SH-SY5Y (cell line): ENCODE measurements at regions not wholly inside any gene's neighbourhood (a gene's known extent, or its start where the extent isn't known, plus 50 kb on each side); places are given as distances from the start of the nearest gene placed in this dataset.

Experiments
- GATA2 ChIP-seq: IDR thresholded peaks from 2 replicates; pipeline ENCODE4 v1.6.1; 2011; ENCODE audit warnings: mild to moderate bottlenecking, low read depth, low read length
- GATA3 ChIP-seq: IDR thresholded peaks from 2 replicates; pipeline ENCODE4 v1.6.1; 2011; ENCODE audit warnings: low read depth, mild to moderate bottlenecking, low read length, moderate library complexity

DNA sequence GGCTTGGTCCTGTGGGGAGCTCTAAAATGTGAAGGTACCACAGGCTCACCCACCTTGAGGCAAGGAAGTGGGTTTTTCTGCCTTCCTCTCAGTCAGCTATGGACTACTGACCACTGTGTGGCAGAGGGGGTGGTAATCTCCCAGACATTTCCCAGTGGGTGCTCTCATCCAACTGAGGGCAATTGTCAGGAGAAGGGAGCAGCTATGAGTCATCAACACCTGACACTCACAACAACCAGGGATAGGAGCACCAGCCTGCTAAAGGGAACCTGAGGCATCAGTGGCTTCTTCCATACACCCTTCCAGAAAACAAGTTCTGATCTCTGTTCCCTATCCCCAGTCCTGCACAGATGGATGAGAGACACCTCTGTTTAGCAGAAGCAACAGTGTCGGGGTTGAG, 468.8 kb downstream of the BCOR start:
- TF ChIP-seq GATA2, result no peak
- no peak for TF ChIP-seq GATA3

DNA sequence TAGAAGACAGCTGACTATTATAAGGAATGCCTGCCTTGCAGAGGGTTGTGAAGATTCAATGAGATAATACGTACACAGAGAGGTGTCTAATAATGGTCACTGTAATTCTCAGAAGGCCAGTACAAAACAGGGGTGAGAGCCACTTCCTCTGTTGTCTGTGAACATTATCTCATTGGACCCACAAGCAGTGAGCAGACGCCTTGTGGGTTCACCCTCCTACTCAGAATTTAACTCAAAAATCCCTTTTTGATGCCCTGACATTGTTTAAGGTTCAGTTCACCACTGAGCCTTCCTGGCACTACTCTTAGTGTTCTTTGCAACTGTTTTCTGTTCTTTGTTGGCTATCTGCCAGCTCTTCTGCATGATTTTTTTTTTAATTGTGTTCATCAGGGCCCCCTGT, 467.4 kb downstream of the BCOR start:
- TF ChIP-seq GATA2, result no peak
- TF ChIP-seq GATA3, result no peak

DNA sequence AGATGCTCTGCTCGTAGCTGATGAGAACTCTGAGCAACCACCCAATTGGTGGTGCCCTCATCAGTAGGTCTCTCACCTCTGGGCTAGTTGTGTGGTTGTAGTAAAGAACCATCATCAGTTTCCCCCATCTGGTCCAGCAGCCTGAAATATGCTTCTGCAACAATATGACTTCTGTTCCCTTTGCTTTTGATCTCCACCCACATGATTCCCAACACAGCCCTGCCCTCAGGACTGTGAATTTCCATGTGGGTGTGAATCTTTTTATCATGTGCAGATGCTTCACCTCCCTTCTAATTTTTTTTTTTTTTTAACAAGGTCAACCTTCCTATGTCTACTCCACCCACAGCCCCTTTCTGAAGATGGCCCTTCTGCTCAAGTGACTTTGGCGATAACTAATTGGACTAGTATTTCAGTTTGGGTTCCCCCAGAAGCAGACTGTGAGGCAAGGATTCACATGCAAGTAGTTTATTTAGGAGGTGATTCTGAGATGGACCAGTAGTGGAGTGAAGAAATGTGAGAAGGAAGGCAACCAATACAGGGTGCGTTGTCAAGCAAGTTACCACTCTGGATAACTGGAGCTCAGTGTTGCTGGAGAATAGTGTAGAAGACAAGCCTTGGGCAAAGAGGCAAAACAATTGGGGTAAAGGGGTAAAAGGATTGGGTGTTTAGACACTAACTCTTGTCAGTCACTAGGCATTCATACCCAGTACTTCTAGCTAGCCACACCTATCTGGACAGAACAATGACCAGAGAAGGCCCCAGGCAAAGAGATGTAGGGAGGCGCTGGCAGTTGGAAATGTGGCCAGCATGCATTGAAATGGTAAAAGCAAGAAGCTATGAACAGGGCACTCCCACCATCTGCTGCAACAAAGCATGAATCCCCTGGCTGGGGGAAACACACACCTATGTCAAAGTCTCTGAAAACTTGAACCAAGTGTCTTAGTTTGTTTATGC, 466.2 kb downstream of the BCOR start:
- TF ChIP-seq GATA2, result no peak
- no peak for TF ChIP-seq GATA3

DNA sequence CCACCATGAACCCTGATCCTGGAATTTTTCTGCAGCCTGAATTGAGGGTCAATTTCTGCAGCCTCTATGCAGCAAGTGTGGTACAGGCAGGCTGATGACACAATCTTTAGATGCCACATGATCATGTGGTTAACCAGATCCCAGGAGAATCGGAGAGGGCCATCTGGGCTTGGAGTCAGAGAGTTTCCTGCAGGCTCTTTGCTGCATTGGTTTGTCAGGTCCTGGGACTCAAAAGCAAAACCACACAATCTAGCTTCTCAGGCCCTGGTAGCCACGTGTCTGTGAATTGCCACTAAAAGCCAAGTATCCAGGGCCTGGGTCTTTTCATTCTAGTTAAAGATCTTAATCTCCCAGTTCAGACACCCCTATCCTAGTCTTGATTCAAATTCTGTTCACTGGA, 464.5 kb downstream of the BCOR start:
- TF ChIP-seq GATA2, result peak; percentile 84
- peak; percentile 66; the same call in 1 of the 2 replicates for TF ChIP-seq GATA3

DNA sequence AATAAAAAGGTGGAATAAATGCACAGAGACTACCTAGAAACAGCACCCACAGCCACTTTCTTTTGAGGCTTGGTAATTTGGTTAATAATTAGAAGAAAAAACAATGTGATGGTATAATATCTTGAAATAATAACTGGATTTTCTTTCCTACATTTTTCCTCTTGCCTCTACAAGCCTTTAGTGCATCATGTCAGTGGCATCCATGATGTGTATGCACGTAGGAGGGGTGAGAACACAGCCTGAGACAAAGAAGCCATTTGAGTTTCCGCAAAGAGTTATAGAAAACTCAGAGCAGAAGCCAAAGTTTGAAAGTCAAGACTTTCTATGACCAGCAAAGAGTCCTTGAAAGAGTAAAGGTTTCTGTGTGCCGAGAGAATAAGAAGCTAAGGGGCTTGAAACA, 461.3 kb downstream of the BCOR start:
- TF ChIP-seq GATA2, result no peak
- TF ChIP-seq GATA3, result no peak

DNA sequence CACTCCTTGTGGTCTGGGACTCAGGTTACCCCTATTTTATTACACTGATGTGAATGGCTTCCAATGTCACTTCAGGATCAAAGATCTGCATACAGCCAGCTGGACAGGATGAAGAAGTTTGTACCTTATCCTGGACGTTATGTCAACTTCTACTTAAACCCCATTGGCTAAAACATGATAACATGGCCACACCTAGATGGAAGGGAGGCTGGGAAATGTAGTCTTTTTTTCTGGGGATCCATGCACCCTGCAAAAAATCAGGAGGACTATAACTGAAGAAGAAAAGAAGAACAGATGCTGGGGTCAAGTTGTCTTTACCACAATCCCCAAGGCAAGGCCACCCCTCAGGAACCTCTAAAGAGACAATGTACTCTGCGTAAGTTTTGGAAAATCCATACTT, 459.2 kb downstream of the BCOR start:
- no peak for TF ChIP-seq GATA2
- no peak for TF ChIP-seq GATA3

DNA sequence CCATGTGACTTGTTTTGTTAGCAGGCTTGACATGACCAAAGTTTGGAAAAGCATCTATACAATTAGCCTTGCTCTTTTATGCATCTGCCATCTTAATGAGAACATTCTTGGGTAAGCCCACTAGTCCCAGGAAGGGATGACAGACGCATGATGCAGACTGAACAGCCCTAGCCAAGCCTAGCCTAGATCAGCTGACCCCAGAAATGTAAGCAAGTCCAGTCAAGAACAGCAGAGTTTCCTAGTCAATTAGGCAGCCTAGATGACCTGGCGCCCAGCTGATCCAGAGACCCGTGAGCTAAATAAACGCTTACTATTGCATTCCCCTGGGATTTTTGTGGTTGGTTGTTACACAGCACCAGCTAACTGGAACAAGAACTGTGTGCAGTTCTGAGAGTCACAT, 457.9 kb downstream of the BCOR start:
- TF ChIP-seq GATA3 (no peak), GATA2 (no peak)

DNA sequence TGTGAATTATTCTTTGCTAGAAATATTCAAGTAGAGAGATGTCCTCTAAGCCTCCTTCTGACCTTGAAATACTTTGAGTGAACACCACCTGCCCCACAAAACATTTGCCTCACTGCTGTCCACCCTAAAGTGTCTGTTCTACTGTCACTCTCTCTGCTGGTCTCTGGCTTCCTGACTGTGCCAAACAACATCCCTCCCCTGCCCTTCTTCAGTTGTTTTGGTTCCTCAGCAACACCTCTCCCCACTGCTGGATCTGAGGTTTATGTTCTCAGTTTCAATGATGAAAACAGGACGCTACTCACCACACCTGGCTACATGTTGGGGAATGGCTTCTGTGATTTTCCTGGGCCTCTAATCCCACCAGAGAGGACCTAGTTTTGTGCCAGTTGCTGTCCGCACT, 456.9 kb downstream of the BCOR start:
- no peak for TF ChIP-seq GATA3
- no peak for TF ChIP-seq GATA2

DNA sequence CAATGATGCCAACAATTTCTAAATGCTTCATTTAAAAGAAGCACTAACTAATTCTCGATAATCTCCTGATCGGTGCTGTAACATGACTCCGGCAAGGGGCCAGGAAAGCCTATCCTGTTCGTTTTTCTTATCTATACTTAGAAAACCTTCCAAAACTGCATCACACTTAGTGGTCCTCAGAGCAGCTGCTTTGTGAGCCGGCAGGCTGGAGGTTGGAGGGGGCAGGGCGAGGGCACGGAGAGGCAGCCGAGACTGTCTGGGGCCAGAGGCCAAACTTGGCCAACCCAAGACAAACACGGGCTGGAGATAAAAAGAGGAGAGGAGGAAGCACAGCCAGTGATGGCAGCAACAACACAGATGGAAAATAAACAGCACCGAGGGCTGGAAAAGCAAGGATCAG, 455.7 kb downstream of the BCOR start:
- TF ChIP-seq GATA3, result no peak
- TF ChIP-seq GATA2, result no peak

DNA sequence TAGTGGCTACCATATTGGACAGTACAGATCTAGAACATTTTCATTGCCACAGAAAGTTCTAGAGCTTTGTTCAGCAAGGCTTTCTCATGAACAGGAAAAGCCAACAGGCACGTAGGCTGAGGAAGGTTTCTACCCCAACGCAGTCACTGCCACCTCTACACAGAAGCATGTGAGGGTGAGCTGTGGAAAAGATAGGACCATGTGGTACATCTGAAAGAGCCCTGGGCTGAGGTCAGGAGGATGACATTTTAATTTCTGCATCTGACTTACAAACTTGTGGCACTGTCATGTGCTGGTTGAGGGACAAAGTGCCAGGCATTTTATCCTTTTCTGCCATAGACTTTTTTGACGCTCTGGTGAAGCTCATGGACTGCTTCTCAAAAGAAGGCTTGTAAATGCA, 454.2 kb downstream of the BCOR start:
- TF ChIP-seq GATA3 (no peak), GATA2 (no peak)

DNA sequence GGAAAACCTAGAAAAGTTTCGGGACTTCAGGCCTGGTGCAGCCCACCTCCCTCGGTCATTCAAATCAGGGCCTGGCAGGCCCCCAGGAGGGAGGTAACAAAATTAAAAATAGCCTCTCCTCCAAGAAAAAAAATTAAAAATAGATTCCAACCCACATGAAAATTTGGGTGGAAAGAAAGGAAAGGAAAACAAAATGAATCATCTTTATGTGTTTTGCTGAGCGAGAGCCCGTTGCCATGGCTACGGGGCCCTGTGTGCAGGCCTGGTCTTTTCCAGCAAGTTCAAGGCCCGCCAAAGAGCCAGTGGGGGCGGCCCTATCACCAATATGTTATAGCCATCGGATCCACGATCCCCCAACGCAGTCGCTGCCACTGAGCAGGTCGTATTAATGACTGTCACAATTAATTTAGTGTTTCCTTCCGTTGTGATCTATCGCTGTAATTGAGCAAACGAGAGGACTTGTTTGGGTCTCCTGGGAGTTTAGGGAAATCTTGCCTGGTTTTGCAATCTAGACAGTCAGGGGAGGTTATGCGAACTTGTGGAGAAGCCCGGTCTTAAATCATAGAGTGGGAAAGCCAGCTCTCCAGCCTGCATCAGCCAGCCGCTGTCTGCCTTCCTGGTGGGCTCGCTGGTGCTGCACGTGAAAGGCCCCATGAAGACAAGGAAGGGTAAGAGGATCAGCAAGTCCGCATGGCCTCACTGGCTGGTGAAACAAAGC, 452.4 kb downstream of the BCOR start:
- TF ChIP-seq GATA2, result no peak
- no peak for TF ChIP-seq GATA3

DNA sequence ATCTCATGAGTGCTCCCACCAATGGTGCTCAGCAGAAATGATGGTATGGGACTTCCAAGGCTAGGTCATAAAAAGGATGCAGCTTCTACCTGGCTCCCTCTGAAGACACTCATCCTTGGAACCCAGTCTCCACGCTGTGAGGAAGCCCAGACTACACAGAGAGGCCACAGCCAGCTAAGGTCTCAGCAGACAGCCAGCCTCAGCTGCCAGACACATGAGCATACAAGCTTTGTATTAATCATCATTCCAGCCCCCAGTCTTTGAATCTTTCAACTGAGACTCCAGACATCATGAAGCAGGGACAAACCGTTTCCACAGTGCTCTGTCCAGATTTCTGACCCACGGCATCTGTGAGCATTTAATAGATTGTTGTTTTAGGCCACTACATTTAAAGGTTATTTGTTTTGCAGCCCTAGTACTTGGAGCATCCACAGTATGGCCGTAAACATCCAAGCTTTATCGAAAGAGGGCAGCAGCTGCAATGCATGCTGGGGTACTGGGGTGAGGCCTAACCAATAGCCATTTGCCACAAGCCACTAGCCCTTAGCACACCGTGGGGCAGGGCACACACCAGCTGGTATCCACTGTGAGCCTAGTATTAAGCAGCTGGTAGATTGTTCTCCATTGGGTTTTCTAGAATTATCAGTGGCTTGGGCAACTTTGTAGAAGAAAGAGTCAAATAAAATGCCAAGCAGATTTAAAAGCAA, 449.1 kb downstream of the BCOR start:
- TF ChIP-seq GATA2 (no peak), GATA3 (no peak)

DNA sequence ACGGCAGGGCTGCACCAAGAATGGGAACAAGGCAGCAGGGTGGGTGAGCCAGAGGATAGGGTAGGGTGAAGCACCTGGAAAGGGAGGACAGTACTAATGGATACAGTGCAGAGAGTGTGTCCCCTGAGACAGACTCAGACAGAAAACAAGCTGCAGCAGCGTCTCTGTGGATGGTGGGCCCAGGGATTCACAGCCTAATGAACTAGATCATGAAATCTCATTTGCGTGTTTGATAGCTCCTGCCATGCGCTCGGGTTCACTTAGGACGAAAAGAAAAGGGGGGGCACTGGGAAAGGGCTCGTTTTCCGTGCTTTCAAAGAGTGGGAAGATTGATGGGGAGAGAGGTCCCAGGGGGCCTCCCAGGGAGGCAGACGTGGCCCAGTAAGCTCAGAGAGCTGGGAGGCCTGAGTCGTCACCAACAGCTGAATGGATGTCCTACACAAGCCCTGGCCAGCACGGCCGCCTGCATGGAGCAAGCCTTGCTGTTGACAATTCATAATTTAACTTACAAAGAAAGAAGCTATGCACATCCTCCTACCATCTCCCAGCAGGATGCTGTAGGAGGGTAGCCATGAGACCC, 446.9 kb downstream of the BCOR start:
- TF ChIP-seq GATA2 (no peak), GATA3 (no peak)

DNA sequence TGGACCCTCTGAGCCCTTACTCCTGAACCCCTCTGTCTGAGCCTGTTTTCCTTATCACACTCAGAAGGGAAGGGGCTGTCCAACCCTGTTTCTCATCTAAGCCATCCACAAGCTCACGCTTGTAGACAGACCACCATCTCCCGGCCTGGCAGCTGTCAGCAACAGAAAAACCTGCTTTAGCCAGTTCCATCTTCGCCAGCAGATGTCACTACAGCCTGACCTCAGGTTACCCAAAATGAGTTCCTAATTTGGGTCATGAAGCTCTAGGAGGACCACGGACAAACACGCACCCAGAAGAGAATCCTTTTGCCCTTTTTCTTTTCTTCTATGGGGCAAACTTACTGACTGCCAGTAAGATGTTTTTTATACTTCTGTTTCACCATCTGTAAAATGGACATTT, 445.4 kb downstream of the BCOR start:
- no peak for TF ChIP-seq GATA2
- no peak for TF ChIP-seq GATA3

DNA sequence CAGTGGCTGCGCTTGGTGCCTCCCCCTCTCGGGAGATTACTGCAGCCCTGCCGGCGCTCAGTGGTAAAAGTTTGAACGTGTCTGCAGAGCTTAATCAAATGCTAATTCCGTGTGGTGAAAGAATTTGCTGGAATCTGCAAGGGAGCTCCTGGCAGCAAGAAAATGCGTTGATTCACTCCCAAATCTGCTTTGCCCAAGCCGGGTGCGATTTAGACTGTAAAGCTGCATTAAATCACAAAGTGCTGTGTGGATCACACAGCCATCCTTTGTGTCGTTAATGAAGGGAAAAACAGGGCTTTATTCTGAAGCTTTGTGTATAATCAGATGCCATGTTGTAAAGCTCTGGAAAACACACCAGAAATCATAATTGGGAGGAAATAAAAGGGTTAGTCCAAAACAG, 444.1 kb downstream of the BCOR start:
- no peak for TF ChIP-seq GATA2
